CD14-positive monocyte (primary cell): ENCODE measurements at regions not wholly inside any gene's neighbourhood (a gene's known extent, or its start where the extent isn't known, plus 50 kb on each side); places are given as distances from the start of the nearest gene placed in this dataset.
A peak's percentile ranks its signal among the peaks of the same experiment; 100 is the strongest.

Experiments
- DNase-seq, 3 donors: peaks; one replicate each; pipeline ENCODE4 v3.0.0-alpha.2; 2011 to 2022
- H2AFZ ChIP-seq: 2 replicates; pipeline ENCODE4 v1.6.0; 2012; ENCODE audit warnings: mild to moderate bottlenecking, low read depth, low read length, inconsistent platforms; ENCODE audit not compliant: insufficient read depth, poor library complexity, severe bottlenecking
- H3K27ac ChIP-seq, 2 donors: 1 replicate in 1 of 2; 2 replicates in 1 of 2; pipeline ENCODE4 v1.5.1; 2012 to 2013; ENCODE audit warnings: low read length in 2 of 2, control low read depth in 1 of 2, inconsistent platforms in 1 of 2, low read depth in 1 of 2, mild to moderate bottlenecking in 1 of 2
- H3K27me3 ChIP-seq, 2 donors: one replicate each; pipeline versions ENCODE4 v1.6.0 to v1.6.1; 2011 to 2013; ENCODE audit warnings: low read length in 2 of 2; ENCODE audit not compliant: control insufficient read depth in 2 of 2, insufficient read depth in 2 of 2
- H3K36me3 ChIP-seq, 2 donors: replicated peaks in 1 of 2; 1 replicate in 1 of 2; 2 replicates in 1 of 2; pipeline versions ENCODE4 v1.5.1 to v1.6.1; 2012 to 2013; ENCODE audit warnings: low read length in 2 of 2, control low read depth in 1 of 2, inconsistent platforms in 1 of 2, mild to moderate bottlenecking in 1 of 2; ENCODE audit not compliant: insufficient read depth in 2 of 2, control insufficient read depth in 1 of 2
- H3K4me1 ChIP-seq, 2 donors: 1 replicate in 1 of 2; 2 replicates in 1 of 2; pipeline versions ENCODE4 v1.5.1 to v1.6.1; 2012 to 2013; ENCODE audit warnings: low read length in 2 of 2, control low read depth in 1 of 2, inconsistent platforms in 1 of 2, mild to moderate bottlenecking in 1 of 2, moderate library complexity in 1 of 2; ENCODE audit not compliant: insufficient read depth in 2 of 2, control insufficient read depth in 1 of 2
- H3K4me2 ChIP-seq: replicated peaks from 2 replicates; pipeline ENCODE3; 2012; ENCODE audit warnings: low read length, moderate library complexity, mild to moderate bottlenecking; ENCODE audit not compliant: poor library complexity, severe bottlenecking; ENCODE audit errors: extremely low read depth
- H3K4me3 ChIP-seq, 3 experiments: fragments of 200-600 bp in 1 of 3; sonication (generic) in 1 of 3; replicated peaks in 1 of 3; 1 replicate in 2 of 3; 2 replicates in 1 of 3; pipeline ENCODE4 v1.5.1; 2011 to 2013; ENCODE audit warnings: low read length in 3 of 3, mild to moderate bottlenecking in 3 of 3, control low read depth in 2 of 3, low read depth in 2 of 3, inconsistent platforms in 1 of 3, moderate library complexity in 1 of 3
- H3K79me2 ChIP-seq: 2 replicates; pipeline ENCODE4 v1.6.0; 2012; ENCODE audit warnings: mild to moderate bottlenecking, control low read depth, inconsistent platforms, low read length, moderate library complexity; ENCODE audit not compliant: insufficient read depth
- H3K9ac ChIP-seq: 2 replicates; pipeline ENCODE4 v1.6.0; 2017; ENCODE audit warnings: low read length, mild to moderate bottlenecking; ENCODE audit not compliant: insufficient read depth, poor library complexity, severe bottlenecking
- H3K9me3 ChIP-seq, 2 donors: replicated peaks in 1 of 2; 1 replicate in 1 of 2; 2 replicates in 1 of 2; pipeline versions ENCODE4 v1.5.1 to v1.6.1; 2012 to 2013; ENCODE audit warnings: low read length in 2 of 2, control low read depth in 1 of 2; ENCODE audit not compliant: control insufficient read depth in 1 of 2, insufficient read depth in 1 of 2
- H4K20me1 ChIP-seq: 2 replicates; pipeline ENCODE4 v1.6.0; 2012; ENCODE audit warnings: mild to moderate bottlenecking, low read length, control low read depth, moderate library complexity; ENCODE audit not compliant: insufficient read depth
- H3K27ac Mint-ChIP-seq, 7 donors: one replicate each; pipeline ENCODE4 v1.8.0; 2020; ENCODE audit warnings: mild to moderate bottlenecking in 7 of 7, mixed read lengths in 7 of 7, moderate library complexity in 6 of 7, inconsistent platforms in 2 of 7
- H3K27me3 Mint-ChIP-seq, 3 donors: one replicate each; pipeline ENCODE4 v1.8.0; 2021 to 2022; ENCODE audit warnings: low read depth in 3 of 3, mild to moderate bottlenecking in 3 of 3, mixed read lengths in 3 of 3, moderate library complexity in 3 of 3, inconsistent platforms in 1 of 3
- H3K36me3 Mint-ChIP-seq, 2 donors: one replicate each; pipeline ENCODE4 v1.8.0; 2020; ENCODE audit warnings: mixed read lengths in 2 of 2, inconsistent platforms in 1 of 2, mild to moderate bottlenecking in 1 of 2
- H3K4me1 Mint-ChIP-seq: one replicate; pipeline ENCODE4 v1.8.0; 2020; ENCODE audit warnings: mild to moderate bottlenecking, mixed read lengths
- H3K4me3 Mint-ChIP-seq, 2 donors: one replicate each; pipeline ENCODE4 v1.8.0; 2020; ENCODE audit warnings: mild to moderate bottlenecking in 2 of 2, mixed read lengths in 2 of 2, moderate library complexity in 1 of 2
- H3K9me3 Mint-ChIP-seq, 7 donors: one replicate each; pipeline ENCODE4 v1.8.0; 2020 to 2022; ENCODE audit warnings: mixed read lengths in 7 of 7, mild to moderate bottlenecking in 6 of 7, moderate library complexity in 6 of 7, inconsistent platforms in 2 of 7
- CTCF ChIP-seq: fragments of 200-600 bp; IDR thresholded peaks from one replicate; pipeline ENCODE4 v1.8.0; 2022; ENCODE audit warnings: antibody characterized with exemption, mild to moderate bottlenecking
- WGBS: methylation state at CpG from one replicate; pipeline ENCODE4 v1.1.5; 2013; ENCODE audit warnings: missing lambda C conversion rate; ENCODE audit not compliant: insufficient coverage; 5-methylcytosine and 5-hydroxymethylcytosine counted together
- intact Hi-C, 2 donors: fragments of 100-400 bp; cut with micrococcal nuclease; formaldehyde crosslinking; loops; one replicate each; pipeline versions ENCODE4 v1.15.0 to v1.15.1; 2023

- H3K4me3 ChIP-seq = no peak overlapping the region
- DNase-seq = no peak
- no peak overlapping the region for H3K9ac ChIP-seq
- H3K36me3 ChIP-seq = no peaks in the 10 kb centered on the region
- peaks cover 0 to 6% of the 10 kb centered on the region in 2 donors for H3K9me3 ChIP-seq
- Mint-ChIP-seq H3K27ac (peak overlapping the region in 1 of 7 donors; percentile 51), H3K4me3 (no peak overlapping the region), H3K36me3 (no peaks in the 10 kb centered on the region), H3K27me3 (peaks cover 0 to 4% (median 2%) of the 10 kb centered on the region in 3 donors), H3K4me1 (no peaks in the 10 kb centered on the region), H3K9me3 (peaks cover 0 to 3% (median 2%) of the 10 kb centered on the region in 7 donors)
- no peaks in the 10 kb centered on the region for H3K79me2 ChIP-seq
- H3K27me3 ChIP-seq = no peaks in the 10 kb centered on the region
- WGBS = 100% methylated on average over 1 of the region's 3 CpGs
- no peak for TF ChIP-seq CTCF
- no peaks in the 10 kb centered on the region for H4K20me1 ChIP-seq
- no peak overlapping the region for H3K27ac ChIP-seq
- H3K4me1 ChIP-seq = no peaks in the 10 kb centered on the region
- H2AFZ ChIP-seq = no peak overlapping the region
- intact Hi-C loops = no loop called here
- no peak overlapping the region for H3K4me2 ChIP-seq
These were observed 625.2 kb downstream of the DIAPH3 start for GRCh38 chr13:59538512-59538911.

- H3K4me3 ChIP-seq = no peak overlapping the region
- no peaks in the 10 kb centered on the region for H3K4me1 ChIP-seq
- TF ChIP-seq CTCF = no peak
These were observed 621.4 kb downstream of the DIAPH3 start for GRCh38 chr13:59542303-59542702.

More at GRCh38 chr13:59542303-59542702, 621.4 kb downstream of the DIAPH3 start:
- peaks cover 0 to 6% of the 10 kb centered on the region in 2 donors for H3K9me3 ChIP-seq
- no peak overlapping the region for H3K4me2 ChIP-seq
- H3K27ac Mint-ChIP-seq = no peak overlapping the region
- no peak overlapping the region for H3K4me3 Mint-ChIP-seq
- H3K36me3 Mint-ChIP-seq = no peaks in the 10 kb centered on the region
- no peak overlapping the region for H3K9ac ChIP-seq
- no peaks in the 10 kb centered on the region for H3K36me3 ChIP-seq
- peaks cover 0 to 2% (median 0%) of the 10 kb centered on the region in 3 donors for H3K27me3 Mint-ChIP-seq
- H3K4me1 Mint-ChIP-seq = no peaks in the 10 kb centered on the region
- H3K27me3 ChIP-seq = no peaks in the 10 kb centered on the region
- peaks cover 0 to 6% (median 2%) of the 10 kb centered on the region in 7 donors for H3K9me3 Mint-ChIP-seq
- no peak for DNase-seq
- no peak overlapping the region for H2AFZ ChIP-seq
- intact Hi-C loops = no loop called here
- no peak overlapping the region for H3K27ac ChIP-seq
- no peaks in the 10 kb centered on the region for H3K79me2 ChIP-seq
- H4K20me1 ChIP-seq = no peaks in the 10 kb centered on the region
